ENCODE measurements at regions not wholly inside any gene's neighbourhood (a gene's known extent, or its start where the extent isn't known, plus 50 kb on each side); places are given as distances from the start of the nearest gene placed in this dataset.

- TF ChIP-seq REST (IDR thresholded peaks at IDR 0.05; ENCODE audit: low read depth, low read length), result no peak
- no peak for TF ChIP-seq TCF3 (IDR thresholded peaks at IDR 0.05; ENCODE audit: borderline replicate concordance, insufficient read depth, low read depth, low read length)
- TF ChIP-seq DPF2 (IDR thresholded peaks at IDR 0.05), result no peak
- no peak for TF ChIP-seq TCF7 (IDR thresholded peaks at IDR 0.05; ENCODE audit: borderline replicate concordance)
- no peak for TF ChIP-seq NFYA (IDR thresholded peaks at IDR 0.05; ENCODE audit: borderline replicate concordance, low read depth, low read length)
- no peak for TF ChIP-seq E4F1 (IDR thresholded peaks at IDR 0.05; ENCODE audit: borderline replicate concordance, partially characterized antibody)
Observed at GRCh38 chr4:106471151-106471550, 102.6 kb upstream of the GIMD1 start (continued).

GRCh38 chr4:106463622-106464021 is 95.0 kb upstream of the GIMD1 start:
- in situ Hi-C loops (cut with MboI), result no loop called here
- Histone ChIP-seq H3K9me3 (replicated peaks; ENCODE audit: control insufficient read depth, insufficient read depth, low read length) (no peaks in the 10 kb centered on the region), H3K79me2 (ENCODE audit: control insufficient read depth, insufficient read depth, low read length) (no peaks in the 10 kb centered on the region), H3K4me1 (ENCODE audit: control insufficient read depth, insufficient read depth, low read length) (no peaks in the 10 kb centered on the region), H3K27ac (ENCODE audit: control insufficient read depth, insufficient read depth) (no peak overlapping the region), H3K4me3 (no peak overlapping the region), H2AFZ (ENCODE audit: control insufficient read depth, low read depth, low read length) (no peak overlapping the region), H3K36me3 (ENCODE audit: control insufficient read depth in 2 of 2, insufficient read depth in 2 of 2, low read length in 1 of 2) (no peaks in the 10 kb centered on the region), H4K20me1 (ENCODE audit: control insufficient read depth, insufficient read depth) (no peaks in the 10 kb centered on the region), H3K4me2 (ENCODE audit: control insufficient read depth, insufficient read depth) (no peak overlapping the region), H3K9ac (ENCODE audit: control insufficient read depth, insufficient read depth, low read length) (no peak overlapping the region), H3K27me3 (replicated peaks in 1 of 2; ENCODE audit: control insufficient read depth in 2 of 2, insufficient read depth in 2 of 2, low read length in 1 of 2) (no peaks in the 10 kb centered on the region)
- ChIA-PET SMC1A (ENCODE audit: uncharacterized antibody, unreplicated experiment) (interaction anchor here (1.0 kb wide), 1 partner anchor 13 kb away, joined by 3 read pairs; no protein-coding TSS in a partner anchor), RAD21 (ENCODE audit: unreplicated experiment) (no interaction called here), CTCF (no interaction called here), POLR2A (no interaction called here)
- FAIRE-seq, result no peak
- no TSS peak for BruUV-seq (replicated peaks)
- DNase-seq (ENCODE audit: low read depth, low spot score), result no peak
- ATAC-seq, result peak; percentile 43; the same call in 1 of the 3 replicates
- WGBS (ENCODE audit: insufficient coverage, insufficient replicate concordance, low lambda C conversion rate, missing lambda C conversion rate), result 0% methylated on average over 2 of the region's 2 CpGs
- intact Hi-C loops (cut with micrococcal nuclease; ENCODE audit: unreplicated experiment), result no loop called here
- TF ChIP-seq MYB (IDR thresholded peaks at IDR 0.05; ENCODE audit: borderline replicate concordance, low read depth, low read length), result no peak
- no peak for TF ChIP-seq PRDM15 (CRISPR knock-in tag; IDR thresholded peaks at IDR 0.05)
- TF ChIP-seq RAD21 (IDR thresholded peaks at IDR 0.05; ENCODE audit: insufficient read depth, low read depth, low read length), result no peak
- TF ChIP-seq ZSCAN29 (IDR thresholded peaks at IDR 0.05), result no peak
- no peak for TF ChIP-seq NFYB (IDR thresholded peaks at IDR 0.05; ENCODE audit: insufficient read depth, low read depth, low read length)
- no peak for TF ChIP-seq IRF5 (IDR thresholded peaks at IDR 0.05; ENCODE audit: borderline replicate concordance)
